LNCaP clone FGC (cell line): ENCODE measurements at regions not wholly inside any gene's neighbourhood (a gene's known extent, or its start where the extent isn't known, plus 50 kb on each side); places are given as distances from the start of the nearest gene placed in this dataset.

Source experiments
- DNase-seq: peaks from one replicate; pipeline ENCODE4 v3.0.0-alpha.2; 2011; ENCODE audit warnings: low read depth
- H3K4me3 ChIP-seq: 2 replicates; pipeline ENCODE4 v1.5.1; 2011; ENCODE audit warnings: mild to moderate bottlenecking, low read depth, low read length, control low read depth
- CTCF ChIP-seq: IDR thresholded peaks from 2 replicates; pipeline ENCODE4 v1.5.1; 2012; ENCODE audit warnings: mild to moderate bottlenecking; ENCODE audit not compliant: control insufficient read depth, insufficient read depth; ENCODE audit errors: extremely low read depth

- H3K4me3 ChIP-seq = no peak overlapping the region
- TF ChIP-seq CTCF = no peak
- no peak for DNase-seq
These were observed 435.6 kb downstream of the GPM6A start for GRCh38 chr4:175376287-175376977.

GRCh38 chr4:175377203-175377602 is 434.9 kb downstream of the GPM6A start:
- no peak for DNase-seq
- H3K4me3 ChIP-seq = no peak overlapping the region
- TF ChIP-seq CTCF = no peak

- no peak overlapping the region for H3K4me3 ChIP-seq
- no peak for TF ChIP-seq CTCF
- no peak for DNase-seq
These were observed 433.7 kb downstream of the GPM6A start for GRCh38 chr4:175378372-175378771.

- no peak for TF ChIP-seq CTCF
- DNase-seq = no peak
- no peak overlapping the region for H3K4me3 ChIP-seq
These were observed 431.2 kb downstream of the GPM6A start for GRCh38 chr4:175380841-175381240.

- TF ChIP-seq CTCF = no peak
- no peak for DNase-seq
These were observed 426.3 kb downstream of the GPM6A start for GRCh38 chr4:175385797-175386196.

GRCh38 chr4:175386776-175387507 is 425.1 kb downstream of the GPM6A start:
- H3K4me3 ChIP-seq = no peak overlapping the region
- DNase-seq = no peak
- no peak for TF ChIP-seq CTCF

More at GRCh38 chr4:175385797-175386196, 426.3 kb downstream of the GPM6A start:
- no peak overlapping the region for H3K4me3 ChIP-seq
